SK-N-SH treated with all-trans-retinoic acid at 6 μM for 48 hours (cell line): ENCODE measurements at regions not wholly inside any gene's neighbourhood (a gene's known extent, or its start where the extent isn't known, plus 50 kb on each side); places are given as distances from the start of the nearest gene placed in this dataset.

Experiments
- BACH2 ChIP-seq: fragments of 250-450 bp; sonication (Bioruptor Pico); IDR thresholded peaks from 2 replicates; pipeline ENCODE4 v1.9.0; 2021; ENCODE audit warnings: mild to moderate bottlenecking, borderline replicate concordance
- ESRRG ChIP-seq: fragments of 250-450 bp; sonication (Bioruptor Pico); IDR thresholded peaks from 2 replicates; pipeline ENCODE4 v1.6.1; 2021; ENCODE audit warnings: mild to moderate bottlenecking
- OSR1 ChIP-seq: fragments of 250-450 bp; sonication (Bioruptor Pico); IDR thresholded peaks from 2 replicates; pipeline ENCODE4 v1.8.0; 2022; ENCODE audit warnings: moderate library complexity, mild to moderate bottlenecking, inconsistent platforms
- RARB ChIP-seq: fragments of 250-450 bp; sonication (Bioruptor Pico); IDR thresholded peaks from 2 replicates; pipeline ENCODE4 v1.8.0; 2021; ENCODE audit warnings: mild to moderate bottlenecking, moderate library complexity
- SNAI2 ChIP-seq: fragments of 250-450 bp; sonication (Bioruptor Pico); IDR thresholded peaks from 2 replicates; pipeline ENCODE4 v1.5.0; 2020; ENCODE audit warnings: mild to moderate bottlenecking, moderate library complexity
- TCF4 ChIP-seq: fragments of 250-450 bp; sonication (Bioruptor Pico); IDR thresholded peaks from 2 replicates; pipeline ENCODE4 v1.8.0; 2021; ENCODE audit warnings: mild to moderate bottlenecking, moderate library complexity, borderline replicate concordance
- TOX ChIP-seq: fragments of 250-450 bp; sonication (Bioruptor Pico); IDR thresholded peaks from 2 replicates; pipeline ENCODE4 v1.8.0; 2021; ENCODE audit warnings: mild to moderate bottlenecking, moderate library complexity, borderline replicate concordance
- ZFP3 ChIP-seq: fragments of 250-450 bp; sonication (Bioruptor Pico); IDR thresholded peaks from 2 replicates; pipeline ENCODE4 v1.5.0; 2020; ENCODE audit warnings: mild to moderate bottlenecking, moderate library complexity
- ZFP30 ChIP-seq: fragments of 450-650 bp; formaldehyde crosslinking; IDR thresholded peaks from 2 replicates; pipeline ENCODE4 v1.5.0; 2022; ENCODE audit warnings: mild to moderate bottlenecking, moderate library complexity
- TF ChIP-seq, protein P1 (sequence below): fragments of 250-450 bp; sonication (Bioruptor Pico); IDR thresholded peaks from 2 replicates; pipeline ENCODE4 v1.8.0; 2021; ENCODE audit warnings: low read depth, mild to moderate bottlenecking, moderate library complexity, borderline replicate concordance
- TF ChIP-seq, protein P2 (sequence below): fragments of 250-450 bp; sonication (Bioruptor Pico); IDR thresholded peaks from 2 replicates; pipeline ENCODE4 v1.8.0; 2020; ENCODE audit warnings: mild to moderate bottlenecking, moderate library complexity, borderline replicate concordance

DNA sequence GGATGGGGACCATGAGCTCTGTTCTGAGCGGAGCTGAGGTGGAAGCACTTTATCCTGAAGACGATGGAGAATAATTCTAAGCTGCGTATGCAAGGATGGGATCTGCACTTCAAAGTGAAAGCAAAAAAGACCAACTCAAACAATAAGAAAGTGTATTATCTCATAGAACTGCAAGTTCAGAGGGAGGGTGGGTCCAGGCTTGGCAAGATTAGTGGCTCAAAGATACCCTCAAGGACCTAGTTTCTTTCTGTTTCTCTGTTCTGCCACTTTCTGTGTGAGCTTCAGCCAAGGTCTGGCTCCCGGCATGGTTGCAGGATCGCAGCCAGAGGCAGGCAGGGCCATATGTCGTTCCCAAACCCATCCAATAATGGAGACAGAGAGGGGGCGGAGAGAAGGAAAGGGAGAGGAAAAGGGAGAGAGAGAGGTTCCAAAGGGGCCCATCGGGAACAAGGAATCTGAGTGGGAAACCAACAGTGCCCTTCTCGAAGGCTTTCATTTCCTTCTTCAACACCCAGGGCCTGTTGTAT, 169.2 kb upstream of the NCK2 start:
- TF ChIP-seq TCF4 (CRISPR knock-in tag) (no peak), SNAI2 (CRISPR knock-in tag) (no peak), TOX (CRISPR knock-in tag) (no peak), RARB (no peak), ESRRG (CRISPR knock-in tag) (no peak), ZFP3 (no peak), BACH2 (CRISPR knock-in tag) (no peak), OSR1 (no peak), ZFP30 (CRISPR knock-in tag) (no peak)
- TF ChIP-seq, protein P1, sequence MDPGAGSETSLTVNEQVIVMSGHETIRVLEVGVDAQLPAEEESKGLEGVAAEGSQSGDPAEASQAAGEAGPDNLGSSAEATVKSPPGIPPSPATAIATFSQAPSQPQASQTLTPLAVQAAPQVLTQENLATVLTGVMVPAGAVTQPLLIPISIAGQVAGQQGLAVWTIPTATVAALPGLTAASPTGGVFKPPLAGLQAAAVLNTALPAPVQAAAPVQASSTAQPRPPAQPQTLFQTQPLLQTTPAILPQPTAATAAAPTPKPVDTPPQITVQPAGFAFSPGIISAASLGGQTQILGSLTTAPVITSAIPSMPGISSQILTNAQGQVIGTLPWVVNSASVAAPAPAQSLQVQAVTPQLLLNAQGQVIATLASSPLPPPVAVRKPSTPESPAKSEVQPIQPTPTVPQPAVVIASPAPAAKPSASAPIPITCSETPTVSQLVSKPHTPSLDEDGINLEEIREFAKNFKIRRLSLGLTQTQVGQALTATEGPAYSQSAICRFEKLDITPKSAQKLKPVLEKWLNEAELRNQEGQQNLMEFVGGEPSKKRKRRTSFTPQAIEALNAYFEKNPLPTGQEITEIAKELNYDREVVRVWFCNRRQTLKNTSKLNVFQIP (CRISPR knock-in tag): no peak
- TF ChIP-seq, protein P2, sequence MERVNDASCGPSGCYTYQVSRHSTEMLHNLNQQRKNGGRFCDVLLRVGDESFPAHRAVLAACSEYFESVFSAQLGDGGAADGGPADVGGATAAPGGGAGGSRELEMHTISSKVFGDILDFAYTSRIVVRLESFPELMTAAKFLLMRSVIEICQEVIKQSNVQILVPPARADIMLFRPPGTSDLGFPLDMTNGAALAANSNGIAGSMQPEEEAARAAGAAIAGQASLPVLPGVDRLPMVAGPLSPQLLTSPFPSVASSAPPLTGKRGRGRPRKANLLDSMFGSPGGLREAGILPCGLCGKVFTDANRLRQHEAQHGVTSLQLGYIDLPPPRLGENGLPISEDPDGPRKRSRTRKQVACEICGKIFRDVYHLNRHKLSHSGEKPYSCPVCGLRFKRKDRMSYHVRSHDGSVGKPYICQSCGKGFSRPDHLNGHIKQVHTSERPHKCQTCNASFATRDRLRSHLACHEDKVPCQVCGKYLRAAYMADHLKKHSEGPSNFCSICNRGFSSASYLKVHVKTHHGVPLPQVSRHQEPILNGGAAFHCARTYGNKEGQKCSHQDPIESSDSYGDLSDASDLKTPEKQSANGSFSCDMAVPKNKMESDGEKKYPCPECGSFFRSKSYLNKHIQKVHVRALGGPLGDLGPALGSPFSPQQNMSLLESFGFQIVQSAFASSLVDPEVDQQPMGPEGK (CRISPR knock-in tag): no peak
